Activated CD8-positive, alpha-beta T cell treated with anti-CD3 and anti-CD28 coated beads, Interleukin-2, amount 10 ng/mL, durations not matched to agents 7 days and 5 days (primary cell): ENCODE measurements at regions not wholly inside any gene's neighbourhood (a gene's known extent, or its start where the extent isn't known, plus 50 kb on each side); places are given as distances from the start of the nearest gene placed in this dataset.
"Not testable (repeated sequence)": the region's sequence is repeated elsewhere in the genome, so short reads cannot be mapped to it uniquely, and the experiment has no call there.

Source experiments
- ATAC-seq: fragments of 150-1000 bp; cut with Tn5 transposase; one replicate; pipeline ENCODE4 v1.10.0; 2021; ENCODE audit warnings: moderate library complexity
- CTCF ChIA-PET: fragments of 350-600 bp; sonication (Branson Sonifier 250); formaldehyde crosslinking; loops from one replicate; lab custom pipeline; 2021; ENCODE audit warnings: antibody characterized with exemption; lab: Charles Lee
- POLR2A ChIA-PET: fragments of 350-600 bp; sonication (Branson Sonifier 250); formaldehyde crosslinking; loops from one replicate; lab custom pipeline; 2021; ENCODE audit warnings: antibody characterized with exemption; lab: Charles Lee
- DNase-seq: peaks from one replicate; pipeline ENCODE4 v3.0.0-alpha.2; 2020
- H3K27ac Mint-ChIP-seq: one replicate; pipeline ENCODE4 v1.8.0; 2021; ENCODE audit warnings: mild to moderate bottlenecking, mixed read lengths
- H3K27me3 Mint-ChIP-seq: one replicate; pipeline ENCODE4 v1.8.0; 2021; ENCODE audit warnings: low read depth, mixed read lengths
- H3K36me3 Mint-ChIP-seq: one replicate; pipeline ENCODE4 v1.8.0; 2021; ENCODE audit warnings: low read depth, mixed read lengths
- H3K4me1 Mint-ChIP-seq: one replicate; pipeline ENCODE4 v1.8.0; 2021; ENCODE audit warnings: low read depth, mixed read lengths
- H3K4me3 Mint-ChIP-seq: one replicate; pipeline ENCODE4 v1.8.0; 2021; ENCODE audit warnings: mild to moderate bottlenecking, mixed read lengths
- H3K9me3 Mint-ChIP-seq: one replicate; pipeline ENCODE4 v1.8.0; 2022; ENCODE audit warnings: mixed read lengths; ENCODE audit not compliant: insufficient read depth

GRCh38 chr3:150327678-150328653 lies 80.1 kb upstream of the TSC22D2 start:
- POLR2A ChIA-PET, result no interaction called here

GRCh38 chr3:150324788-150325187 lies 83.3 kb upstream of the TSC22D2 start:
- Mint-ChIP-seq H3K36me3 (no peaks in the 10 kb centered on the region), H3K27me3 (peaks cover 11% of the 10 kb centered on the region), H3K4me1 (no peaks in the 10 kb centered on the region), H3K4me3 (no peak overlapping the region), H3K9me3 (no peaks in the 10 kb centered on the region), H3K27ac (no peak overlapping the region)
- ATAC-seq (no peak), DNase-seq (no peak)
- ChIA-PET CTCF (interaction anchor here (1.3 kb wide), 1 partner anchor 8 kb away, joined by 3 read pairs; no protein-coding TSS in a partner anchor), POLR2A (no interaction called here)

More at GRCh38 chr3:150327678-150328653, 80.1 kb upstream of the TSC22D2 start:
- Mint-ChIP-seq H3K4me3 (no peak overlapping the region), H3K9me3 (no peaks in the 10 kb centered on the region), H3K27ac (no peak overlapping the region), H3K4me1 (no peaks in the 10 kb centered on the region), H3K27me3 (peaks cover 9% of the 10 kb centered on the region), H3K36me3 (no peaks in the 10 kb centered on the region)
- CTCF ChIA-PET, result interaction anchor here (0.7 kb wide), 1 partner anchor 386 kb away, joined by 3 read pairs; no protein-coding TSS in a partner anchor
- DNase-seq (no peak), ATAC-seq (no peak)

- Mint-ChIP-seq H3K4me3 (no peak overlapping the region), H3K36me3 (no peaks in the 10 kb centered on the region), H3K9me3 (no peaks in the 10 kb centered on the region), H3K27ac (no peak overlapping the region), H3K27me3 (peaks cover 11% of the 10 kb centered on the region), H3K4me1 (no peaks in the 10 kb centered on the region)
- DNase-seq, result no peak
- ChIA-PET CTCF (no interaction called here), POLR2A (no interaction called here)
- ATAC-seq, result no peak
Observed at GRCh38 chr3:150324245-150324644, 83.9 kb upstream of the TSC22D2 start.

GRCh38 chr3:150323770-150324169 lies 84.3 kb upstream of the TSC22D2 start:
- POLR2A ChIA-PET, result no interaction called here
- DNase-seq (no peak), ATAC-seq (no peak)
- Mint-ChIP-seq H3K4me3 (no peak overlapping the region), H3K9me3 (no peaks in the 10 kb centered on the region), H3K4me1 (no peaks in the 10 kb centered on the region), H3K27me3 (peaks cover 11% of the 10 kb centered on the region), H3K36me3 (no peaks in the 10 kb centered on the region), H3K27ac (no peak overlapping the region)
- CTCF ChIA-PET, result no interaction called here

- DNase-seq, POLR2A ChIA-PET, H3K4me3 Mint-ChIP-seq, ATAC-seq, H3K4me1 Mint-ChIP-seq, H3K27ac Mint-ChIP-seq, H3K9me3 Mint-ChIP-seq, CTCF ChIA-PET, H3K36me3 Mint-ChIP-seq: not testable (repeated sequence)
- peaks cover 11% of the 10 kb centered on the region for H3K27me3 Mint-ChIP-seq
Observed at GRCh38 chr3:150323091-150323490, 85.0 kb upstream of the TSC22D2 start.

GRCh38 chr3:150320971-150321370 lies 87.1 kb upstream of the TSC22D2 start:
- peaks cover 11% of the 10 kb centered on the region for H3K27me3 Mint-ChIP-seq
- H3K4me3 Mint-ChIP-seq, H3K9me3 Mint-ChIP-seq, ATAC-seq, H3K36me3 Mint-ChIP-seq, CTCF ChIA-PET, H3K4me1 Mint-ChIP-seq, DNase-seq, H3K27ac Mint-ChIP-seq: not testable (repeated sequence)
- POLR2A ChIA-PET, result interaction anchor here (1.1 kb wide), 1 partner anchor 88 kb away, joined by 3 read pairs; no protein-coding TSS in a partner anchor

- CTCF ChIA-PET, result no interaction called here
- Mint-ChIP-seq H3K27ac (no peak overlapping the region), H3K4me1 (no peaks in the 10 kb centered on the region), H3K9me3 (no peaks in the 10 kb centered on the region), H3K27me3 (peaks cover 10% of the 10 kb centered on the region), H3K36me3 (no peaks in the 10 kb centered on the region), H3K4me3 (no peak overlapping the region)
- ATAC-seq (no peak), DNase-seq (no peak)
- POLR2A ChIA-PET, result interaction anchor here (1.1 kb wide), 1 partner anchor 89 kb away, joined by 3 read pairs; no protein-coding TSS in a partner anchor
Observed at GRCh38 chr3:150319900-150320299, 88.2 kb upstream of the TSC22D2 start.

GRCh38 chr3:150317469-150317868 lies 90.6 kb upstream of the TSC22D2 start:
- Mint-ChIP-seq H3K27me3 (peaks cover 10% of the 10 kb centered on the region), H3K4me1 (no peaks in the 10 kb centered on the region), H3K9me3 (no peaks in the 10 kb centered on the region), H3K27ac (no peak overlapping the region), H3K4me3 (no peak overlapping the region), H3K36me3 (no peaks in the 10 kb centered on the region)
- DNase-seq (no peak), ATAC-seq (no peak)
- CTCF ChIA-PET, result interaction anchor here (1.3 kb wide), 1 partner anchor 8 kb away, joined by 3 read pairs; no protein-coding TSS in a partner anchor
- POLR2A ChIA-PET, result no interaction called here

GRCh38 chr3:150315721-150316120 lies 92.4 kb upstream of the TSC22D2 start:
- CTCF ChIA-PET, result no interaction called here
- Mint-ChIP-seq H3K4me3 (no peak overlapping the region), H3K27me3 (peaks cover 10% of the 10 kb centered on the region), H3K27ac (no peak overlapping the region), H3K4me1 (no peaks in the 10 kb centered on the region), H3K36me3 (no peaks in the 10 kb centered on the region), H3K9me3 (no peaks in the 10 kb centered on the region)
- no peak for ATAC-seq
- POLR2A ChIA-PET, result no interaction called here
- DNase-seq, result no peak

- DNase-seq, result no peak
- H3K4me3 Mint-ChIP-seq, result no peak overlapping the region
- peaks cover 14% of the 10 kb centered on the region for H3K27me3 Mint-ChIP-seq
- no peaks in the 10 kb centered on the region for H3K4me1 Mint-ChIP-seq
- no peaks in the 10 kb centered on the region for H3K9me3 Mint-ChIP-seq
- H3K27ac Mint-ChIP-seq, result no peak overlapping the region
- ChIA-PET CTCF (interaction anchor here (1.0 to 1.7 kb wide), 2 partner anchors 18 to 181 kb away, joined by 3 to 5 read pairs; no protein-coding TSS in a partner anchor), POLR2A (no interaction called here)
- ATAC-seq, result no peak
- no peaks in the 10 kb centered on the region for H3K36me3 Mint-ChIP-seq
Observed at GRCh38 chr3:150314248-150315004, 93.7 kb upstream of the TSC22D2 start.

GRCh38 chr3:150312018-150312657 lies 96.0 kb upstream of the TSC22D2 start:
- CTCF ChIA-PET, result interaction anchor here (0.7 to 0.8 kb wide), 2 partner anchors 48 to 313 kb away, joined by 3 read pairs; no protein-coding TSS in a partner anchor
- POLR2A ChIA-PET, result interaction anchor here (1.2 kb wide), 1 partner anchor 97 kb away, joined by 3 read pairs; no protein-coding TSS in a partner anchor
- H3K36me3 Mint-ChIP-seq, result no peaks in the 10 kb centered on the region

More at GRCh38 chr3:150312018-150312657, 96.0 kb upstream of the TSC22D2 start:
- DNase-seq, result no peak
- H3K4me3 Mint-ChIP-seq, result no peak overlapping the region
- no peaks in the 10 kb centered on the region for H3K4me1 Mint-ChIP-seq
- no peak for ATAC-seq
- H3K27me3 Mint-ChIP-seq, result peaks cover 17% of the 10 kb centered on the region
- no peaks in the 10 kb centered on the region for H3K9me3 Mint-ChIP-seq
- no peak overlapping the region for H3K27ac Mint-ChIP-seq
